HG03558 (cell line): ENCODE measurements at regions not wholly inside any gene's neighbourhood (a gene's known extent, or its start where the extent isn't known, plus 50 kb on each side); places are given as distances from the start of the nearest gene placed in this dataset.

Experiments
- ATAC-seq: cut with Tn5 transposase; IDR thresholded peaks from one replicate; pipeline ENCODE4 v1.9.1; 2021; ENCODE audit warnings: moderate number of reproducible peaks; ENCODE audit not compliant: unreplicated experiment; ENCODE audit errors: extremely low read depth

GRCh38 chr10:120799849-120800248 is 51.3 kb upstream of the WDR11 start:
- no peak for ATAC-seq

- no peak for ATAC-seq
These were observed 50.4 kb upstream of the WDR11 start for GRCh38 chr10:120800528-120801323.
